Sigmoid colon (tissue), 4 donors: ENCODE measurements at regions not wholly inside any gene's neighbourhood (a gene's known extent, or its start where the extent isn't known, plus 50 kb on each side); places are given as distances from the start of the nearest gene placed in this dataset.
"Not testable (repeated sequence)": the region's sequence is repeated elsewhere in the genome, so short reads cannot be mapped to it uniquely, and the experiment has no call there.

Experiments
- EP300 ChIP-seq, 4 donors: sonication (generic); formaldehyde crosslinking; IDR thresholded peaks; one replicate each; pipeline ENCODE4 v1.6.1; 2017; ENCODE audit warnings: antibody characterized with exemption in 4 of 4
- TF ChIP-seq, protein P1 (sequence below), 4 experiments: fragments of 450-650 bp in 3 of 4; fragments of 200-600 bp in 1 of 4; IDR thresholded peaks; one replicate each; pipeline ENCODE4 v1.5.1; 2016 to 2019; ENCODE audit warnings: antibody characterized with exemption in 4 of 4, mild to moderate bottlenecking in 3 of 4, moderate library complexity in 2 of 4

DNA sequence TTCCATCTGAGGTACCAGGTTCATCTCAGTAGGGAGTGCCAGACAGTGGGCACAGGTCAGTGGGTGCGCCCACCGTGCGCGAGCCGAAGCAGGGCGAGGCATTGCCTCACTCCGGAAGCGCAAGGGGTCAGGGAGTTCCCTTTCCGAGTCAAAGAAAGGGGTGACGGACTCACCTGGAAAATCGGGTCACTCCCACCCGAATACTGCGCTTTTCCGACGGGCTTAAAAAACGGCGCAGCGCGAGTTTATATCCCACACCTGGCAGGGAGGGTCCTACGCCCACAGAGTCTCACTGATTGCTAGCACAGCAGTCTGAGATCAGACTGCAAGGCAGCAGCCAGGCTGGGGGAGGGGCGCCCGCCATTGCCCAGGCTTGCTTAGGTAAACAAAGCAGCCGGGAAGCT, 101.5 kb upstream of the POMZP3 start:
- TF ChIP-seq, protein P1, sequence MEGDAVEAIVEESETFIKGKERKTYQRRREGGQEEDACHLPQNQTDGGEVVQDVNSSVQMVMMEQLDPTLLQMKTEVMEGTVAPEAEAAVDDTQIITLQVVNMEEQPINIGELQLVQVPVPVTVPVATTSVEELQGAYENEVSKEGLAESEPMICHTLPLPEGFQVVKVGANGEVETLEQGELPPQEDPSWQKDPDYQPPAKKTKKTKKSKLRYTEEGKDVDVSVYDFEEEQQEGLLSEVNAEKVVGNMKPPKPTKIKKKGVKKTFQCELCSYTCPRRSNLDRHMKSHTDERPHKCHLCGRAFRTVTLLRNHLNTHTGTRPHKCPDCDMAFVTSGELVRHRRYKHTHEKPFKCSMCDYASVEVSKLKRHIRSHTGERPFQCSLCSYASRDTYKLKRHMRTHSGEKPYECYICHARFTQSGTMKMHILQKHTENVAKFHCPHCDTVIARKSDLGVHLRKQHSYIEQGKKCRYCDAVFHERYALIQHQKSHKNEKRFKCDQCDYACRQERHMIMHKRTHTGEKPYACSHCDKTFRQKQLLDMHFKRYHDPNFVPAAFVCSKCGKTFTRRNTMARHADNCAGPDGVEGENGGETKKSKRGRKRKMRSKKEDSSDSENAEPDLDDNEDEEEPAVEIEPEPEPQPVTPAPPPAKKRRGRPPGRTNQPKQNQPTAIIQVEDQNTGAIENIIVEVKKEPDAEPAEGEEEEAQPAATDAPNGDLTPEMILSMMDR (IDR thresholded peaks at IDR 0.05): not testable (repeated sequence)
- not testable (repeated sequence) for TF ChIP-seq EP300 (IDR thresholded peaks at IDR 0.05)
